CD14-positive monocyte (primary cell): ENCODE measurements at regions not wholly inside any gene's neighbourhood (a gene's known extent, or its start where the extent isn't known, plus 50 kb on each side); places are given as distances from the start of the nearest gene placed in this dataset.

Source experiments
- DNase-seq, 3 donors: peaks; one replicate each; pipeline ENCODE4 v3.0.0-alpha.2; 2011 to 2022
- H2AFZ ChIP-seq: 2 replicates; pipeline ENCODE4 v1.6.0; 2012; ENCODE audit warnings: mild to moderate bottlenecking, low read depth, low read length, inconsistent platforms; ENCODE audit not compliant: insufficient read depth, poor library complexity, severe bottlenecking
- H3K27ac ChIP-seq, 2 donors: 1 replicate in 1 of 2; 2 replicates in 1 of 2; pipeline ENCODE4 v1.5.1; 2012 to 2013; ENCODE audit warnings: low read length in 2 of 2, control low read depth in 1 of 2, inconsistent platforms in 1 of 2, low read depth in 1 of 2, mild to moderate bottlenecking in 1 of 2
- H3K27me3 ChIP-seq, 2 donors: one replicate each; pipeline versions ENCODE4 v1.6.0 to v1.6.1; 2011 to 2013; ENCODE audit warnings: low read length in 2 of 2; ENCODE audit not compliant: control insufficient read depth in 2 of 2, insufficient read depth in 2 of 2
- H3K36me3 ChIP-seq, 2 donors: replicated peaks in 1 of 2; 1 replicate in 1 of 2; 2 replicates in 1 of 2; pipeline versions ENCODE4 v1.5.1 to v1.6.1; 2012 to 2013; ENCODE audit warnings: low read length in 2 of 2, control low read depth in 1 of 2, inconsistent platforms in 1 of 2, mild to moderate bottlenecking in 1 of 2; ENCODE audit not compliant: insufficient read depth in 2 of 2, control insufficient read depth in 1 of 2
- H3K4me1 ChIP-seq, 2 donors: 1 replicate in 1 of 2; 2 replicates in 1 of 2; pipeline versions ENCODE4 v1.5.1 to v1.6.1; 2012 to 2013; ENCODE audit warnings: low read length in 2 of 2, control low read depth in 1 of 2, inconsistent platforms in 1 of 2, mild to moderate bottlenecking in 1 of 2, moderate library complexity in 1 of 2; ENCODE audit not compliant: insufficient read depth in 2 of 2, control insufficient read depth in 1 of 2
- H3K4me2 ChIP-seq: replicated peaks from 2 replicates; pipeline ENCODE3; 2012; ENCODE audit warnings: low read length, moderate library complexity, mild to moderate bottlenecking; ENCODE audit not compliant: poor library complexity, severe bottlenecking; ENCODE audit errors: extremely low read depth
- H3K4me3 ChIP-seq, 3 experiments: fragments of 200-600 bp in 1 of 3; sonication (generic) in 1 of 3; replicated peaks in 1 of 3; 1 replicate in 2 of 3; 2 replicates in 1 of 3; pipeline ENCODE4 v1.5.1; 2011 to 2013; ENCODE audit warnings: low read length in 3 of 3, mild to moderate bottlenecking in 3 of 3, control low read depth in 2 of 3, low read depth in 2 of 3, inconsistent platforms in 1 of 3, moderate library complexity in 1 of 3
- H3K79me2 ChIP-seq: 2 replicates; pipeline ENCODE4 v1.6.0; 2012; ENCODE audit warnings: mild to moderate bottlenecking, control low read depth, inconsistent platforms, low read length, moderate library complexity; ENCODE audit not compliant: insufficient read depth
- H3K9ac ChIP-seq: 2 replicates; pipeline ENCODE4 v1.6.0; 2017; ENCODE audit warnings: low read length, mild to moderate bottlenecking; ENCODE audit not compliant: insufficient read depth, poor library complexity, severe bottlenecking
- H3K9me3 ChIP-seq, 2 donors: replicated peaks in 1 of 2; 1 replicate in 1 of 2; 2 replicates in 1 of 2; pipeline versions ENCODE4 v1.5.1 to v1.6.1; 2012 to 2013; ENCODE audit warnings: low read length in 2 of 2, control low read depth in 1 of 2; ENCODE audit not compliant: control insufficient read depth in 1 of 2, insufficient read depth in 1 of 2
- H4K20me1 ChIP-seq: 2 replicates; pipeline ENCODE4 v1.6.0; 2012; ENCODE audit warnings: mild to moderate bottlenecking, low read length, control low read depth, moderate library complexity; ENCODE audit not compliant: insufficient read depth
- H3K27ac Mint-ChIP-seq, 7 donors: one replicate each; pipeline ENCODE4 v1.8.0; 2020; ENCODE audit warnings: mild to moderate bottlenecking in 7 of 7, mixed read lengths in 7 of 7, moderate library complexity in 6 of 7, inconsistent platforms in 2 of 7
- H3K27me3 Mint-ChIP-seq, 3 donors: one replicate each; pipeline ENCODE4 v1.8.0; 2021 to 2022; ENCODE audit warnings: low read depth in 3 of 3, mild to moderate bottlenecking in 3 of 3, mixed read lengths in 3 of 3, moderate library complexity in 3 of 3, inconsistent platforms in 1 of 3
- H3K36me3 Mint-ChIP-seq, 2 donors: one replicate each; pipeline ENCODE4 v1.8.0; 2020; ENCODE audit warnings: mixed read lengths in 2 of 2, inconsistent platforms in 1 of 2, mild to moderate bottlenecking in 1 of 2
- H3K4me1 Mint-ChIP-seq: one replicate; pipeline ENCODE4 v1.8.0; 2020; ENCODE audit warnings: mild to moderate bottlenecking, mixed read lengths
- H3K4me3 Mint-ChIP-seq, 2 donors: one replicate each; pipeline ENCODE4 v1.8.0; 2020; ENCODE audit warnings: mild to moderate bottlenecking in 2 of 2, mixed read lengths in 2 of 2, moderate library complexity in 1 of 2
- H3K9me3 Mint-ChIP-seq, 7 donors: one replicate each; pipeline ENCODE4 v1.8.0; 2020 to 2022; ENCODE audit warnings: mixed read lengths in 7 of 7, mild to moderate bottlenecking in 6 of 7, moderate library complexity in 6 of 7, inconsistent platforms in 2 of 7
- WGBS: methylation state at CpG from one replicate; pipeline ENCODE4 v1.1.5; 2013; ENCODE audit warnings: missing lambda C conversion rate; ENCODE audit not compliant: insufficient coverage; 5-methylcytosine and 5-hydroxymethylcytosine counted together
- intact Hi-C, 2 donors: fragments of 100-400 bp; cut with micrococcal nuclease; formaldehyde crosslinking; loops; one replicate each; pipeline versions ENCODE4 v1.15.0 to v1.15.1; 2023
- TF ChIP-seq, protein P1 (sequence below): fragments of 200-600 bp; IDR thresholded peaks from one replicate; pipeline ENCODE4 v1.8.0; 2022; ENCODE audit warnings: antibody characterized with exemption, mild to moderate bottlenecking

GRCh38 chr10:129416956-129417765 lies 49.9 kb upstream of the MGMT start:
- H3K27ac Mint-ChIP-seq = no peak overlapping the region
- H4K20me1 ChIP-seq = no peaks in the 10 kb centered on the region
- no peaks in the 10 kb centered on the region for H3K9me3 ChIP-seq
- TF ChIP-seq, protein P1, sequence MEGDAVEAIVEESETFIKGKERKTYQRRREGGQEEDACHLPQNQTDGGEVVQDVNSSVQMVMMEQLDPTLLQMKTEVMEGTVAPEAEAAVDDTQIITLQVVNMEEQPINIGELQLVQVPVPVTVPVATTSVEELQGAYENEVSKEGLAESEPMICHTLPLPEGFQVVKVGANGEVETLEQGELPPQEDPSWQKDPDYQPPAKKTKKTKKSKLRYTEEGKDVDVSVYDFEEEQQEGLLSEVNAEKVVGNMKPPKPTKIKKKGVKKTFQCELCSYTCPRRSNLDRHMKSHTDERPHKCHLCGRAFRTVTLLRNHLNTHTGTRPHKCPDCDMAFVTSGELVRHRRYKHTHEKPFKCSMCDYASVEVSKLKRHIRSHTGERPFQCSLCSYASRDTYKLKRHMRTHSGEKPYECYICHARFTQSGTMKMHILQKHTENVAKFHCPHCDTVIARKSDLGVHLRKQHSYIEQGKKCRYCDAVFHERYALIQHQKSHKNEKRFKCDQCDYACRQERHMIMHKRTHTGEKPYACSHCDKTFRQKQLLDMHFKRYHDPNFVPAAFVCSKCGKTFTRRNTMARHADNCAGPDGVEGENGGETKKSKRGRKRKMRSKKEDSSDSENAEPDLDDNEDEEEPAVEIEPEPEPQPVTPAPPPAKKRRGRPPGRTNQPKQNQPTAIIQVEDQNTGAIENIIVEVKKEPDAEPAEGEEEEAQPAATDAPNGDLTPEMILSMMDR = no peak
- no peaks in the 10 kb centered on the region for H3K9me3 Mint-ChIP-seq
- H3K36me3 Mint-ChIP-seq = no peaks in the 10 kb centered on the region
- no peaks in the 10 kb centered on the region for H3K36me3 ChIP-seq
- H3K9ac ChIP-seq = no peak overlapping the region
- no peak for DNase-seq
- no peaks in the 10 kb centered on the region for H3K4me1 Mint-ChIP-seq
- H3K79me2 ChIP-seq = no peaks in the 10 kb centered on the region
- no peaks in the 10 kb centered on the region for H3K27me3 ChIP-seq
- whole genome bisulfite sequencing = 89% methylated on average over 8 of the region's 14 CpGs
- peaks cover 3 to 10% (median 6%) of the 10 kb centered on the region in 3 donors for H3K27me3 Mint-ChIP-seq
- H3K4me2 ChIP-seq = no peak overlapping the region
- no peaks in the 10 kb centered on the region for H3K4me1 ChIP-seq
- H2AFZ ChIP-seq = no peak overlapping the region
- intact Hi-C loops = no loop called here
- H3K27ac ChIP-seq = no peak overlapping the region
- no peak overlapping the region for H3K4me3 Mint-ChIP-seq
- H3K4me3 ChIP-seq = no peak overlapping the region
